Stomach (tissue), 8 donors: ENCODE measurements at regions not wholly inside any gene's neighbourhood (a gene's known extent, or its start where the extent isn't known, plus 50 kb on each side); places are given as distances from the start of the nearest gene placed in this dataset.
A peak's percentile ranks its signal among the peaks of the same experiment; 100 is the strongest.

Experiments used
- DNase-seq, 2 donors: peaks; one replicate each; pipeline versions ENCODE4 v3.0.0 to v3.0.0-alpha.2; 2013 to 2019
- H3K27ac ChIP-seq, 5 donors: fragments of 200-600 bp in 4 of 5; sonication (generic) in 4 of 5; one replicate each; pipeline ENCODE4 v1.5.1; 2013 to 2019; ENCODE audit warnings: mild to moderate bottlenecking in 1 of 5, moderate library complexity in 1 of 5
- H3K27me3 ChIP-seq, 3 donors: fragments of 200-600 bp; sonication (generic); one replicate each; pipeline ENCODE4 v1.5.1; 2017 to 2019; ENCODE audit warnings: mixed run types in 1 of 3
- H3K36me3 ChIP-seq, 4 donors: fragments of 200-600 bp; sonication (generic); 1 replicate in 3 of 4; 2 replicates in 1 of 4; pipeline ENCODE4 v1.5.1; 2016 to 2019
- H3K4me1 ChIP-seq, 4 donors: fragments of 200-600 bp; sonication (generic); one replicate each; pipeline ENCODE4 v1.5.1; 2016 to 2019
- H3K4me3 ChIP-seq, 4 donors: fragments of 200-600 bp; sonication (generic) in 3 of 4; one replicate each; pipeline ENCODE4 v1.5.1; 2016 to 2019; ENCODE audit warnings: mild to moderate bottlenecking in 1 of 4
- H3K9me3 ChIP-seq, 4 donors: fragments of 200-600 bp; sonication (generic); one replicate each; pipeline ENCODE4 v1.5.1; 2016 to 2019
- EP300 ChIP-seq: sonication (generic); formaldehyde crosslinking; IDR thresholded peaks from one replicate; pipeline ENCODE4 v1.6.1; 2017; ENCODE audit warnings: antibody characterized with exemption
- POLR2A ChIP-seq, 4 donors: fragments of 450-650 bp; IDR thresholded peaks; one replicate each; pipeline ENCODE4 v1.6.1; 2016; ENCODE audit warnings: antibody characterized with exemption in 4 of 4, control low read depth in 2 of 4, mild to moderate bottlenecking in 1 of 4, moderate library complexity in 1 of 4
- POLR2AphosphoS5 ChIP-seq, 3 donors: sonication (generic); formaldehyde crosslinking; IDR thresholded peaks; one replicate each; pipeline ENCODE4 v1.6.1; 2016; ENCODE audit warnings: antibody characterized with exemption in 3 of 3
- WGBS, 5 donors: extraction: QIAGEN DNeasy Blood & Tissue Kit in 3 of 5; methylation state at CpG; one replicate each; pipeline versions ENCODE4 v1.1.5 to v1.1.7; 2013 to 2018; 5-methylcytosine and 5-hydroxymethylcytosine counted together
- intact Hi-C: fragments of 100-400 bp; cut with DNase I; formaldehyde crosslinking; loops from one replicate; pipeline ENCODE4 v1.15.1; 2023; ENCODE audit warnings: low total_unique reads
- TF ChIP-seq, protein P1 (sequence below), 7 experiments: fragments of 450-650 bp in 4 of 7; fragments of 200-600 bp in 3 of 7; sonication (generic) in 3 of 7; IDR thresholded peaks; one replicate each; pipeline ENCODE4 v1.5.1; 2016 to 2019; ENCODE audit warnings: antibody characterized with exemption in 7 of 7, control low read depth in 2 of 7, mild to moderate bottlenecking in 1 of 7
- donor health status: healthy with polysubstance abuse.
- donor health status: Bipolar disorder and iron deficiency.
- donor health status: healthy.

DNA sequence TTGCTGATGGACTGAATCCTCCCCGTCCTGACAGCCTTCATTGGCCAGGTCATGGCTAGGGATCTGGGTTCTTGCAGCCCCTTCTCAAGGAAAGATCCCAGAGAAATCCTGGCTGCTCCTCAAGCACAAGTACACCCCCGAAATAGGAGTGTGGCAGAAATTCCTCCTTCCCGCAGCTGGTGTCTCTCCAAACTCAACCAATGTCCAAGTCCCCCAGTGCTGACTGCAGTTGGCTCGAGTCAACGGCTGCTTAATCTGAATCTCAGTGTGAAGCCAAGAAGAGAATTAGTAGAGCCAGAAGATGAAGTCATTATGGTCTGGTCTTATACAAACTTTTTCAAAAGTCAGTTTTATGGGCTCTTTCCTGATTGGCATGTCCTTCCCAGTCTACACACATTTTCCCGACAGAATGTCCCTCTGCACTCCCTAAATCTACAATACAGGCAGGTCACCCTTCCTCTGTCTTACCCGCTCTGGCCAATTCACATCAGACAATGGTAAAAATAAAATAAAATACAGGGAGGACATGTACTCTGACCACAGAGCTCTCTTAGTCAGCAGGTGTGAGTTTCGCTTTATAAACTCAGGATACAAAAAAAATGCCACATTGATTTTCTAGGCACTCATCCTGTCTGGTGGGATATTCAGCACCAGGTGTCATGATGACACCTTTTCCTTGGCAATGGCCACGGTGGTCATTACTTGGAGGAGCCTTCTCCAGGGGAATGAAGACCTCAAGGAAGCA is 76.9 kb upstream of the PAPOLG start:
- no peak overlapping the region for H3K4me3 ChIP-seq
- no peaks in the 10 kb centered on the region for H3K9me3 ChIP-seq
- no peak for TF ChIP-seq POLR2A (IDR thresholded peaks at IDR 0.05)
- no peak for TF ChIP-seq POLR2AphosphoS5 (IDR thresholded peaks at IDR 0.05)
- TF ChIP-seq, protein P1, sequence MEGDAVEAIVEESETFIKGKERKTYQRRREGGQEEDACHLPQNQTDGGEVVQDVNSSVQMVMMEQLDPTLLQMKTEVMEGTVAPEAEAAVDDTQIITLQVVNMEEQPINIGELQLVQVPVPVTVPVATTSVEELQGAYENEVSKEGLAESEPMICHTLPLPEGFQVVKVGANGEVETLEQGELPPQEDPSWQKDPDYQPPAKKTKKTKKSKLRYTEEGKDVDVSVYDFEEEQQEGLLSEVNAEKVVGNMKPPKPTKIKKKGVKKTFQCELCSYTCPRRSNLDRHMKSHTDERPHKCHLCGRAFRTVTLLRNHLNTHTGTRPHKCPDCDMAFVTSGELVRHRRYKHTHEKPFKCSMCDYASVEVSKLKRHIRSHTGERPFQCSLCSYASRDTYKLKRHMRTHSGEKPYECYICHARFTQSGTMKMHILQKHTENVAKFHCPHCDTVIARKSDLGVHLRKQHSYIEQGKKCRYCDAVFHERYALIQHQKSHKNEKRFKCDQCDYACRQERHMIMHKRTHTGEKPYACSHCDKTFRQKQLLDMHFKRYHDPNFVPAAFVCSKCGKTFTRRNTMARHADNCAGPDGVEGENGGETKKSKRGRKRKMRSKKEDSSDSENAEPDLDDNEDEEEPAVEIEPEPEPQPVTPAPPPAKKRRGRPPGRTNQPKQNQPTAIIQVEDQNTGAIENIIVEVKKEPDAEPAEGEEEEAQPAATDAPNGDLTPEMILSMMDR (IDR thresholded peaks at IDR 0.05): no peak
- TF ChIP-seq EP300: no peak
- intact Hi-C loops: no loop called here
- H3K27me3 ChIP-seq: peaks cover 0 to 33% (median 4%) of the 10 kb centered on the region in 3 donors
- no peaks in the 10 kb centered on the region for H3K36me3 ChIP-seq
- peaks cover 0 to 9% (median 2%) of the 10 kb centered on the region in 4 donors for H3K4me1 ChIP-seq
- no peak overlapping the region for H3K27ac ChIP-seq
- peak in 1 of 2 donors; percentile 72 for DNase-seq
- WGBS, 5 donors: 56 to 71% (median 62%) methylated on average over 9 of the region's 9 CpGs

GRCh38 chr2:60693551-60693950 is 62.5 kb upstream of the PAPOLG start:
- Histone ChIP-seq H3K9me3 (no peaks in the 10 kb centered on the region), H3K36me3 (no peaks in the 10 kb centered on the region), H3K27me3 (peaks cover 0 to 9% (median 4%) of the 10 kb centered on the region in 3 donors), H3K4me3 (no peak overlapping the region), H3K27ac (no peak overlapping the region), H3K4me1 (no peaks in the 10 kb centered on the region)
- intact Hi-C loops: no loop called here
- DNase-seq: no peak
- 85 to 92% (median 90%) methylated on average over 3 of the region's 3 CpGs for WGBS, 5 donors
- TF ChIP-seq EP300: no peak
- TF ChIP-seq POLR2A (IDR thresholded peaks at IDR 0.05): no peak
- TF ChIP-seq, protein P1 (IDR thresholded peaks at IDR 0.05): no peak
- TF ChIP-seq POLR2AphosphoS5 (IDR thresholded peaks at IDR 0.05): no peak

GRCh38 chr2:60695793-60696192 is 60.3 kb upstream of the PAPOLG start:
- Histone ChIP-seq H3K36me3 (no peaks in the 10 kb centered on the region), H3K4me1 (no peaks in the 10 kb centered on the region), H3K4me3 (no peak overlapping the region), H3K9me3 (no peaks in the 10 kb centered on the region), H3K27ac (no peak overlapping the region), H3K27me3 (peaks cover 0 to 9% (median 4%) of the 10 kb centered on the region in 3 donors)
- no peak for DNase-seq
- 62 to 70% (median 66%) methylated on average over 4 of the region's 4 CpGs for WGBS, 5 donors
- intact Hi-C loops: no loop called here
- TF ChIP-seq POLR2A (IDR thresholded peaks at IDR 0.05) (no peak), POLR2AphosphoS5 (IDR thresholded peaks at IDR 0.05) (no peak), EP300 (no peak)
- TF ChIP-seq, protein P1 (IDR thresholded peaks at IDR 0.05): no peak

- H3K27ac ChIP-seq: no peak overlapping the region
- peaks cover 0 to 4% (median 3%) of the 10 kb centered on the region in 3 donors for H3K27me3 ChIP-seq
- DNase-seq: no peak
- no peaks in the 10 kb centered on the region for H3K9me3 ChIP-seq
- 84 to 91% (median 86%) methylated on average over 4 of the region's 4 CpGs for WGBS, 5 donors
- H3K36me3 ChIP-seq: no peaks in the 10 kb centered on the region
- intact Hi-C loops: no loop called here
- H3K4me3 ChIP-seq: no peak overlapping the region
- H3K4me1 ChIP-seq: no peaks in the 10 kb centered on the region
- TF ChIP-seq POLR2AphosphoS5 (IDR thresholded peaks at IDR 0.05) (no peak), POLR2A (IDR thresholded peaks at IDR 0.05) (no peak), EP300 (no peak)
- TF ChIP-seq, protein P1 (IDR thresholded peaks at IDR 0.05): no peak
These were observed 56.5 kb upstream of the PAPOLG start for GRCh38 chr2:60699617-60700016.
